ENCODE measurements at regions not wholly inside any gene's neighbourhood (a gene's known extent, or its start where the extent isn't known, plus 50 kb on each side); places are given as distances from the start of the nearest gene placed in this dataset.

GRCh38 chr21:37987668-37988067, 71.4 kb upstream of the KCNJ6 start:
- H3K9me3 Mint-ChIP-seq = no peaks in the 10 kb centered on the region
- no peaks in the 10 kb centered on the region for H3K36me3 Mint-ChIP-seq (ENCODE audit: low read depth)
- H3K27ac Mint-ChIP-seq = no peak overlapping the region
- no peak for DNase-seq
- H3K4me1 Mint-ChIP-seq (ENCODE audit: low read depth) = peaks cover 8% of the 10 kb centered on the region
- H3K4me3 Mint-ChIP-seq = no peak overlapping the region
- no peak for TF ChIP-seq CTCF (IDR thresholded peaks at IDR 0.05)
- H3K27me3 Mint-ChIP-seq (ENCODE audit: insufficient read depth) = peaks cover 13% of the 10 kb centered on the region

- no peaks in the 10 kb centered on the region for H3K36me3 Mint-ChIP-seq (ENCODE audit: low read depth)
- H3K27me3 Mint-ChIP-seq (ENCODE audit: insufficient read depth) = peaks cover 21% of the 10 kb centered on the region
- TF ChIP-seq CTCF (IDR thresholded peaks at IDR 0.05) = no peak
Observed at GRCh38 chr21:37993071-37993470, 76.8 kb upstream of the KCNJ6 start.

DNA sequence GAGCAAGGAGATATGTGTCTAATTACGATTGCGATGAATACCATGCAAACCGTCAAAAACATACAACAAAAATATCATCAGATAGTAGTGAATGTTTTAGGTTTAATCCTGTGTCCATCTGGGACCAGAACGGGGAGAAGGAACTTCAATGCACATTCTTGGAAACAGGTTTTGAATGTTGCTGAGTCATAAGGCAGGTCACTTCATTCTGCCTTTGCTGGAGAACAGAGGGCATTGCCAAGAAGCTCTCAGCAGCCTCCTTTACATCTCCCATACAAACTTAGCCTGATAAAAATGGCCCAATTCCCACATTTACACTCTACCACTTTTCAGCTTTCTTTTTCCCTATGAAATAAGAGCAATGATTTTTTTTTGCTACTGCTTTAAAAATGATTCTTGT, 78.0 kb upstream of the KCNJ6 start:
- Mint-ChIP-seq H3K4me3 (no peak overlapping the region), H3K27me3 (ENCODE audit: insufficient read depth) (peaks cover 21% of the 10 kb centered on the region), H3K4me1 (ENCODE audit: low read depth) (no peaks in the 10 kb centered on the region), H3K36me3 (ENCODE audit: low read depth) (no peaks in the 10 kb centered on the region), H3K9me3 (no peaks in the 10 kb centered on the region), H3K27ac (no peak overlapping the region)
- TF ChIP-seq CTCF (IDR thresholded peaks at IDR 0.05) = no peak
- no peak for DNase-seq

More at GRCh38 chr21:37993071-37993470, 76.8 kb upstream of the KCNJ6 start:
- Mint-ChIP-seq H3K27ac (no peak overlapping the region), H3K4me1 (ENCODE audit: low read depth) (no peaks in the 10 kb centered on the region), H3K9me3 (no peaks in the 10 kb centered on the region), H3K4me3 (no peak overlapping the region)
- no peak for DNase-seq

- no peak for TF ChIP-seq CTCF (IDR thresholded peaks at IDR 0.05)
Observed at GRCh38 chr21:38012672-38013071, 96.4 kb upstream of the KCNJ6 start.

DNA sequence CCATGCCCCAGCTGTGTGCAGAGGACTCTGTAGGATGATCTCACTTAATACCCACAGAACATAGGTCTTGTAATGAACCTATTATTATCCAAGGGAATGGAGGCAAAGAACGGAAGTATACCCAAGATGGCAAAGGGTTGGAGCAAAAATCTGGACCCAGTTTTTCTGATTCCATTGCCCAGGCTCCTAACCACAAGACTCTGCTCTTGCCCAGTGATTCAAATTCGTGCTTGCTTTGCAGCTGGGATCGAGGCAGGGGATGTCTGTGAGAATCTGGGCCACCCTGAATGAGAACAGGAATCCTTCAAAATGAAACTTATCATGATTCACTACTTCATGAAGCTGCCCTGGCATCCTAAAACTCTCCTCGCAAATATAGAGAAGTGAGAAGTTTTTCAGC, 97.5 kb upstream of the KCNJ6 start:
- no peak for TF ChIP-seq CTCF (IDR thresholded peaks at IDR 0.05)
- Mint-ChIP-seq H3K27ac (no peak overlapping the region), H3K27me3 (ENCODE audit: insufficient read depth) (peaks cover 7% of the 10 kb centered on the region), H3K36me3 (ENCODE audit: low read depth) (no peaks in the 10 kb centered on the region), H3K4me3 (no peak overlapping the region), H3K9me3 (no peaks in the 10 kb centered on the region), H3K4me1 (ENCODE audit: low read depth) (no peaks in the 10 kb centered on the region)
- no peak for DNase-seq

More at GRCh38 chr21:38012672-38013071, 96.4 kb upstream of the KCNJ6 start:
- no peak for DNase-seq
- Mint-ChIP-seq H3K36me3 (ENCODE audit: low read depth) (no peaks in the 10 kb centered on the region), H3K9me3 (no peaks in the 10 kb centered on the region), H3K4me1 (ENCODE audit: low read depth) (no peaks in the 10 kb centered on the region), H3K27me3 (ENCODE audit: insufficient read depth) (peaks cover 11% of the 10 kb centered on the region), H3K4me3 (no peak overlapping the region), H3K27ac (no peak overlapping the region)

DNA sequence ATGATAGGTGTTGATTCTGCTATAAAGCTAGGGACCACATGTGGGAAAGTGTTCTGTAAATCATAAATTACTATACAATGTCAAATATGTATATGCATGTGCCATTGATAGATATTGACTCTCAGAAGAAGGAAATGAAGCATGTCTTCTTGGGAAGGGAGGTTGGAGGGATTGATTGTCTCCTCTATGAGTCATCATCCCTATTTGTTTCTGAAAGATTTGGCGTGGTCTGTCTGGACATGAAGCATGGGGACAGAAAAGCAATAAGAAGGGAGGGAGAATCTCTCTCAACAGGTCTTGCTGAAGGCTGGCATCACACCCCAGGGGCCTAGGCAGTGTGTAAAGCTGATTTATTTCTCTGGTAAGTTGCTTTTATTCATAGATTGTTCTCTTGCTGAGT, 98.0 kb upstream of the KCNJ6 start:
- H3K36me3 Mint-ChIP-seq (ENCODE audit: low read depth) = no peaks in the 10 kb centered on the region
- no peak for TF ChIP-seq CTCF (IDR thresholded peaks at IDR 0.05)
- no peak for DNase-seq
- H3K27ac Mint-ChIP-seq = no peak overlapping the region
- peaks cover 2% of the 10 kb centered on the region for H3K27me3 Mint-ChIP-seq (ENCODE audit: insufficient read depth)
- no peaks in the 10 kb centered on the region for H3K9me3 Mint-ChIP-seq
- H3K4me1 Mint-ChIP-seq (ENCODE audit: low read depth) = no peaks in the 10 kb centered on the region
- H3K4me3 Mint-ChIP-seq = no peak overlapping the region
